Right lobe of liver (tissue), 4 donors: ENCODE measurements at regions not wholly inside any gene's neighbourhood (a gene's known extent, or its start where the extent isn't known, plus 50 kb on each side); places are given as distances from the start of the nearest gene placed in this dataset.

Experiments used
- POLR2A ChIP-seq: fragments of 450-650 bp; IDR thresholded peaks from one replicate; pipeline ENCODE4 v1.6.1; 2017; ENCODE audit warnings: antibody characterized with exemption, mild to moderate bottlenecking
- TF ChIP-seq, protein P1 (sequence below), 4 donors: fragments of 200-600 bp in 3 of 4; fragments of 450-650 bp in 1 of 4; IDR thresholded peaks; one replicate each; pipeline versions ENCODE4 v1.5.1 to v1.8.0; 2016 to 2022; ENCODE audit warnings: antibody characterized with exemption in 4 of 4, mild to moderate bottlenecking in 2 of 4
- donor health status: DM: no; HTN: no; CAD: no.
- donor health status: DM: no; HTN: no; CAD: no.
- donor health status: DM: no; HTN: yes; CAD: no.

- TF ChIP-seq, protein P1, sequence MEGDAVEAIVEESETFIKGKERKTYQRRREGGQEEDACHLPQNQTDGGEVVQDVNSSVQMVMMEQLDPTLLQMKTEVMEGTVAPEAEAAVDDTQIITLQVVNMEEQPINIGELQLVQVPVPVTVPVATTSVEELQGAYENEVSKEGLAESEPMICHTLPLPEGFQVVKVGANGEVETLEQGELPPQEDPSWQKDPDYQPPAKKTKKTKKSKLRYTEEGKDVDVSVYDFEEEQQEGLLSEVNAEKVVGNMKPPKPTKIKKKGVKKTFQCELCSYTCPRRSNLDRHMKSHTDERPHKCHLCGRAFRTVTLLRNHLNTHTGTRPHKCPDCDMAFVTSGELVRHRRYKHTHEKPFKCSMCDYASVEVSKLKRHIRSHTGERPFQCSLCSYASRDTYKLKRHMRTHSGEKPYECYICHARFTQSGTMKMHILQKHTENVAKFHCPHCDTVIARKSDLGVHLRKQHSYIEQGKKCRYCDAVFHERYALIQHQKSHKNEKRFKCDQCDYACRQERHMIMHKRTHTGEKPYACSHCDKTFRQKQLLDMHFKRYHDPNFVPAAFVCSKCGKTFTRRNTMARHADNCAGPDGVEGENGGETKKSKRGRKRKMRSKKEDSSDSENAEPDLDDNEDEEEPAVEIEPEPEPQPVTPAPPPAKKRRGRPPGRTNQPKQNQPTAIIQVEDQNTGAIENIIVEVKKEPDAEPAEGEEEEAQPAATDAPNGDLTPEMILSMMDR (IDR thresholded peaks at IDR 0.05): no peak
- no peak for TF ChIP-seq POLR2A
Observed at GRCh38 chr9:118561051-118561450, 808.2 kb downstream of the BRINP1 start.
